Fibroblast of mammary gland (primary cell): ENCODE measurements at regions not wholly inside any gene's neighbourhood (a gene's known extent, or its start where the extent isn't known, plus 50 kb on each side); places are given as distances from the start of the nearest gene placed in this dataset.
"Not testable (repeated sequence)": the region's sequence is repeated elsewhere in the genome, so short reads cannot be mapped to it uniquely, and the experiment has no call there.

Source experiments
- DNase-seq: peaks from one replicate; pipeline ENCODE4 v3.0.0-alpha.2; 2010; ENCODE audit warnings: low read depth
- H3K4me3 ChIP-seq: 2 replicates; pipeline ENCODE4 v1.5.1; 2011; ENCODE audit warnings: low read depth, mild to moderate bottlenecking, low read length, moderate library complexity; ENCODE audit not compliant: control insufficient read depth
- CTCF ChIP-seq: conservative IDR thresholded peaks from 2 replicates; pipeline ENCODE4 v1.5.1; 2011; ENCODE audit warnings: low read depth, low read length, inconsistent platforms; ENCODE audit not compliant: control insufficient read depth, insufficient read depth

DNA sequence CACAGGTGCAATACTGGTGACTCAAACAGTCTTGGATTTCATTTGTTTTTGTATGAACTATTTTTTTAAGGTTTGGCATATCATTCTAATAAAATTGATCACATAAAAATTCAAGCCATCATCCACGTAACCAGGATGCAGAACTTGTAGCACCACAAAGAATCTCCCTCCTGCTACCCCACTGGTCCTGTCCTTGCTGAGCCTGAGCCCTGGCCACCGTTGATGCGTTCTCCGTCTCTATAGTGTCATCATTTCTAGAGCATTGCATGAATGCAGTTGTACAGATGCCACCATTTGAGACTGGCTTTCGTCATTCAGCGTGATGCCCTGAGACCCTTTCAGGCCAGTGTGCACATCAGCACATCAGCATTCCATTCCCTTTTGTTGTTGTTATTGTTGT lies 273.5 kb downstream of the TCERG1L start:
- DNase-seq, result no peak
- H3K4me3 ChIP-seq, result no peak overlapping the region
- no peak for TF ChIP-seq CTCF

GRCh38 chr10:131041031-131041430 lies 270.5 kb downstream of the TCERG1L start:
- no peak for DNase-seq
- TF ChIP-seq CTCF, result no peak
- no peak overlapping the region for H3K4me3 ChIP-seq

- no peak for DNase-seq
- no peak overlapping the region for H3K4me3 ChIP-seq
- TF ChIP-seq CTCF, result no peak
These were observed 270.1 kb downstream of the TCERG1L start for GRCh38 chr10:131041441-131041840.

GRCh38 chr10:131042015-131042414 lies 269.5 kb downstream of the TCERG1L start:
- not testable (repeated sequence) for DNase-seq, H3K4me3 ChIP-seq
